Suprapubic skin (tissue), 4 donors: ENCODE measurements at regions not wholly inside any gene's neighbourhood (a gene's known extent, or its start where the extent isn't known, plus 50 kb on each side); places are given as distances from the start of the nearest gene placed in this dataset.
"Not testable (repeated sequence)": the region's sequence is repeated elsewhere in the genome, so short reads cannot be mapped to it uniquely, and the experiment has no call there.

ENCODE experiments used
- DNase-seq, 2 donors: peaks; one replicate each; pipeline ENCODE4 v3.0.0-alpha.2; 2019; ENCODE audit warnings: low spot score in 2 of 2
- H3K27ac ChIP-seq: fragments of 200-600 bp; sonication (generic); one replicate; pipeline ENCODE4 v1.5.1; 2019
- H3K27me3 ChIP-seq: fragments of 200-600 bp; sonication (generic); one replicate; pipeline ENCODE4 v1.5.1; 2019
- H3K36me3 ChIP-seq: fragments of 200-600 bp; sonication (generic); one replicate; pipeline ENCODE4 v1.5.1; 2019
- H3K4me1 ChIP-seq: fragments of 200-600 bp; sonication (generic); one replicate; pipeline ENCODE4 v1.5.1; 2019
- H3K4me3 ChIP-seq: fragments of 200-600 bp; sonication (generic); one replicate; pipeline ENCODE4 v1.5.1; 2019; ENCODE audit warnings: mild to moderate bottlenecking
- H3K9me3 ChIP-seq: fragments of 200-600 bp; sonication (generic); one replicate; pipeline ENCODE4 v1.5.1; 2019
- EP300 ChIP-seq: sonication (generic); formaldehyde crosslinking; IDR thresholded peaks from one replicate; pipeline ENCODE4 v1.6.1; 2017; ENCODE audit warnings: antibody characterized with exemption
- POLR2A ChIP-seq, 2 donors: fragments of 450-650 bp; IDR thresholded peaks; one replicate each; pipeline ENCODE4 v1.6.1; 2017; ENCODE audit warnings: antibody characterized with exemption in 2 of 2, mild to moderate bottlenecking in 2 of 2, moderate library complexity in 2 of 2
- POLR2AphosphoS5 ChIP-seq, 3 donors: sonication (generic); formaldehyde crosslinking; IDR thresholded peaks; one replicate each; pipeline ENCODE4 v1.6.1; 2017; ENCODE audit warnings: antibody characterized with exemption in 3 of 3
- WGBS: methylation state at CpG from one replicate; pipeline ENCODE4 v1.1.5; 2018; 5-methylcytosine and 5-hydroxymethylcytosine counted together
- TF ChIP-seq, protein P1 (sequence below), 2 donors: fragments of 200-600 bp in 1 of 2; fragments of 450-650 bp in 1 of 2; sonication (generic) in 1 of 2; IDR thresholded peaks; one replicate each; pipeline ENCODE4 v1.5.1; 2016 to 2019; ENCODE audit warnings: antibody characterized with exemption in 2 of 2, mild to moderate bottlenecking in 1 of 2, moderate library complexity in 1 of 2

DNA sequence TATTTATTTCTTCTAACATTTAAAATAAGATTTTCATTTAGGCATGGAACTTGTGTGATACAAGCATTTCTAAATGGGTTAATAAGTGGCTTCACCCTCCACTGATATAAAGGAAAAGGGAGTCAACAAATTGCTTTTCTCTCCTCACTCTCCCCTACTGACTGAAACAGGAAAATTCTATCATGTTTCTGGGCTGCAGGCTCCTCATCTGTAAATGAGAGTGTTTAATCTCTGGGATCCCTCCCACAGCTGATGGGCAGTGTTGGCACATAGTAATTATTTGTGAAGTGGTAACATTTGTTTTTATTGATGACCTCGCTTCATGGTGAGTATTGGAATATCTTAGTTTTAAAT is 69.8 kb upstream of the WARS2 start:
- Histone ChIP-seq H3K9me3 (no peaks in the 10 kb centered on the region), H3K4me3 (no peak overlapping the region), H3K27ac (no peak overlapping the region), H3K27me3 (no peaks in the 10 kb centered on the region), H3K4me1 (no peaks in the 10 kb centered on the region), H3K36me3 (no peaks in the 10 kb centered on the region)
- no peak for DNase-seq
- 92% methylated on average over 1 of the region's 1 CpG for WGBS
- TF ChIP-seq POLR2AphosphoS5 (IDR thresholded peaks at IDR 0.05) (no peak), POLR2A (IDR thresholded peaks at IDR 0.05) (no peak), EP300 (no peak)
- TF ChIP-seq, protein P1, sequence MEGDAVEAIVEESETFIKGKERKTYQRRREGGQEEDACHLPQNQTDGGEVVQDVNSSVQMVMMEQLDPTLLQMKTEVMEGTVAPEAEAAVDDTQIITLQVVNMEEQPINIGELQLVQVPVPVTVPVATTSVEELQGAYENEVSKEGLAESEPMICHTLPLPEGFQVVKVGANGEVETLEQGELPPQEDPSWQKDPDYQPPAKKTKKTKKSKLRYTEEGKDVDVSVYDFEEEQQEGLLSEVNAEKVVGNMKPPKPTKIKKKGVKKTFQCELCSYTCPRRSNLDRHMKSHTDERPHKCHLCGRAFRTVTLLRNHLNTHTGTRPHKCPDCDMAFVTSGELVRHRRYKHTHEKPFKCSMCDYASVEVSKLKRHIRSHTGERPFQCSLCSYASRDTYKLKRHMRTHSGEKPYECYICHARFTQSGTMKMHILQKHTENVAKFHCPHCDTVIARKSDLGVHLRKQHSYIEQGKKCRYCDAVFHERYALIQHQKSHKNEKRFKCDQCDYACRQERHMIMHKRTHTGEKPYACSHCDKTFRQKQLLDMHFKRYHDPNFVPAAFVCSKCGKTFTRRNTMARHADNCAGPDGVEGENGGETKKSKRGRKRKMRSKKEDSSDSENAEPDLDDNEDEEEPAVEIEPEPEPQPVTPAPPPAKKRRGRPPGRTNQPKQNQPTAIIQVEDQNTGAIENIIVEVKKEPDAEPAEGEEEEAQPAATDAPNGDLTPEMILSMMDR (IDR thresholded peaks at IDR 0.05): no peak

DNA sequence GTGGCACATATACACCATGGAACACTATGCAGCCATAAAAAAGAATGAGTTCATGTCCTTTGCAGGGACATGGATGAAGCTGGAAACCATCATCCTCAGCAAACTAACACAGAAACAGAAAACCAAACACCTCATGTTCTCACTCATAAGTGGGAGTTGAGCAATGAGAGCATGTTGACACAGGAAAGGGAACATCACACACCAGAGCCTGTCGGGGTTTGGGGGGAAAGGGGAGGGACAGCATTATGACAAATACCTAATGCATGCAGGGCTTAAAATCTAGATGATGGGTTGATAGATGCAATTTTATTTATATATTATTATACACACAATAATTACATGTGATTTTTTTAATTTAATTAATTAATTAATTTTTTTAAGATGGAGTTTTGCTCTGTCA is 72.8 kb upstream of the WARS2 start:
- H3K4me1 ChIP-seq, H3K9me3 ChIP-seq, H3K4me3 ChIP-seq, DNase-seq, H3K36me3 ChIP-seq, H3K27ac ChIP-seq, H3K27me3 ChIP-seq: not testable (repeated sequence)
- WGBS: 83% methylated on average over 1 of the region's 1 CpG

DNA sequence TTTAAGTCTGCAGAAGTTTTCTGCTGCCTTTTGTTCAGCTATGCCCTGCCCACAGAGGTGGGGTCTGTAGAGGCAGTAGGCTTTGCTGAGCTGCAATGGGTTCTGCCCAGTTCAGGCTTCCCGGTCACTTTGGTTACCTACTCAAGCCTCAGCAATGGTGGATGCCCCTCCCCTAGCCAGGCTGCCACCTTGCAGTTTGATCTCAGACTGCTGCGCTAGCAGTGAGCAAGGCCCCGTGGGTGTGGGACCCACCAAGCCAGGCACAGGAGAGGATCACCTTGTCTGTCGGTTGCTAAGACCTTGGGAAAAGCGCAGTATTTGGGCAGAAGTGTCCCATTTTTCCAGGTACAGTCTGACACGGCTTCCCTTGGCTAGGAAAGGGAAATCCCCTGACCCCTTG is 74.5 kb upstream of the WARS2 start:
- H3K4me1 ChIP-seq, DNase-seq, H3K36me3 ChIP-seq, H3K9me3 ChIP-seq, H3K4me3 ChIP-seq, H3K27me3 ChIP-seq, H3K27ac ChIP-seq: not testable (repeated sequence)
- 86% methylated on average over 4 of the region's 6 CpGs for WGBS

DNA sequence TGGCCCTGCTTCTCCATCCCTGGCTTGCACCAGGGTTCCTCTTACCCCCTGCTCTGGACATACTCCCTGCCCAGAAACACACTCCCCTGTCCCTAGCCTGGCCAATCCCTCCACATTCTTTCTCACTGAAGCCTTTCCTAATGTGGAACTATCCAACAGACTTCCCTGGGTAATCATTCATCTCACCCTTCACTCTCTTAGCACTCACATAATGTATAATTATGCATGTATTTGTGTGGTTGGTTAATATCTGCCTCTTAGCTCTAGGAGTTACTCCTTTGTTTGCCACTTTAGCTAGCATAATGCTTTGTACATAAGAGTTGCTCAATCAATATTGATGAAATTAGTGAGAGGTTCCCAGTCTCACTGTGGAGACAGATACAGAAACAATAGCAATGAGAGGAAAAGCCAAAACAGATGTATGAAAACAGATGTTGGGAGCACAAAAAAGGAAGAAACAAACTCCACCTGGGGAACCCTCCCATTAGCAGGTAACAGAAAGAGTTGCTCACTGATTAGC is 76.9 kb upstream of the WARS2 start:
- no peak for TF ChIP-seq POLR2AphosphoS5 (IDR thresholded peaks at IDR 0.05)
- TF ChIP-seq, protein P1 (IDR thresholded peaks at IDR 0.05): no peak
- TF ChIP-seq EP300: no peak
- TF ChIP-seq POLR2A (IDR thresholded peaks at IDR 0.05): no peak
- no peak for DNase-seq
- Histone ChIP-seq H3K4me3 (no peak overlapping the region), H3K27ac (no peak overlapping the region), H3K27me3 (no peaks in the 10 kb centered on the region), H3K4me1 (no peaks in the 10 kb centered on the region), H3K36me3 (no peaks in the 10 kb centered on the region), H3K9me3 (no peaks in the 10 kb centered on the region)

DNA sequence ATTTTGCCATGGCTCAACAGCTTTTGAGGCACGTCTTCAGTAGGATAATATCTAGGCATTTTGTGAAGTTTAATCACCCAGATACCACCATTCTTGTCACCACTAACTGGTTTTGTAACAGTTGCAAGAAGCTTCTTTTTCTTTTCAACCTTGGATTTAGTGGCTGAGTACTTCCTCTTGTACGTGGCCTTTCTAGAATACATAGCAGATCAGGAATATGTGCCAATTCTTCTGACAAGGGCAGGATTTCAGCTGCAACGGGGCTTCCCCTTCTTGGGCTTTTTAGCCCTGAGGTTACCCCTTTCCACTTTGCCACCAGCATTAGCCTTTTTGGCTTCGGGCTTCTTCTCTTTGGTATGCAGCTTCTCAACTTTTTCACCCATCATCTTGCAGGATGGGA is 79.3 kb upstream of the WARS2 start:
- Histone ChIP-seq H3K4me3 (no peak overlapping the region), H3K27ac (no peak overlapping the region), H3K27me3 (no peaks in the 10 kb centered on the region), H3K36me3 (no peaks in the 10 kb centered on the region), H3K4me1 (no peaks in the 10 kb centered on the region), H3K9me3 (no peaks in the 10 kb centered on the region)
- WGBS: 71% methylated on average over 4 of the region's 4 CpGs
- no peak for TF ChIP-seq POLR2AphosphoS5 (IDR thresholded peaks at IDR 0.05)
- TF ChIP-seq, protein P1 (IDR thresholded peaks at IDR 0.05): no peak
- TF ChIP-seq EP300: no peak
- no peak for TF ChIP-seq POLR2A (IDR thresholded peaks at IDR 0.05)
- no peak for DNase-seq

DNA sequence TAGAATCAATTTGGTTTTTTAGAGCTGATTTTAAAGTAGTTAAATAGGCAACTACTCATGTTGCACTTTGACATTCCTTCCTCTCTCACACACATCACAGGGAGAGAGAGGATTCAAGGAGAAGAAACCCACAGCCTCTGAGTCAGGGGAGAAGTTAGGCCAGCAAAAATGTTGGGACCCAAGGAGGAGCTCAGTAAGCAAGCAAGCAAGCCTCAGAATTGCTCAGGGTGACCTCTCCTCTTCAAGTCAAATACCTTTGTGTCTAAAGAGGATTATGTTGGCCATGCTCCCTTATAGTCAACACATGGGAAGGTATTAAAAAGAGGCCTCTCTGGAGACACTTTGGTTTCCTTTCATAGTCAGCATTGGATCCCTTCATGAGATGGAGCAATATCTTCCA is 80.5 kb upstream of the WARS2 start:
- Histone ChIP-seq H3K4me1 (no peaks in the 10 kb centered on the region), H3K4me3 (no peak overlapping the region), H3K9me3 (no peaks in the 10 kb centered on the region), H3K27ac (no peak overlapping the region), H3K36me3 (no peaks in the 10 kb centered on the region), H3K27me3 (no peaks in the 10 kb centered on the region)
- TF ChIP-seq POLR2A (IDR thresholded peaks at IDR 0.05) (no peak), POLR2AphosphoS5 (IDR thresholded peaks at IDR 0.05) (no peak), EP300 (no peak)
- TF ChIP-seq, protein P1 (IDR thresholded peaks at IDR 0.05): no peak
- DNase-seq: no peak
